C4-2B (cell line): ENCODE measurements at regions not wholly inside any gene's neighbourhood (a gene's known extent, or its start where the extent isn't known, plus 50 kb on each side); places are given as distances from the start of the nearest gene placed in this dataset.
A peak's percentile ranks its signal among the peaks of the same experiment; 100 is the strongest.

Experiments used
- ZFX ChIP-seq: fragments of 450-650 bp; IDR thresholded peaks from 2 replicates; pipeline ENCODE4 v1.6.1; 2017
- TF ChIP-seq, protein P1 (sequence below): fragments of 450-650 bp; conservative IDR thresholded peaks from 2 replicates; pipeline ENCODE4 v1.5.1; 2017; ENCODE audit warnings: mild to moderate bottlenecking

DNA sequence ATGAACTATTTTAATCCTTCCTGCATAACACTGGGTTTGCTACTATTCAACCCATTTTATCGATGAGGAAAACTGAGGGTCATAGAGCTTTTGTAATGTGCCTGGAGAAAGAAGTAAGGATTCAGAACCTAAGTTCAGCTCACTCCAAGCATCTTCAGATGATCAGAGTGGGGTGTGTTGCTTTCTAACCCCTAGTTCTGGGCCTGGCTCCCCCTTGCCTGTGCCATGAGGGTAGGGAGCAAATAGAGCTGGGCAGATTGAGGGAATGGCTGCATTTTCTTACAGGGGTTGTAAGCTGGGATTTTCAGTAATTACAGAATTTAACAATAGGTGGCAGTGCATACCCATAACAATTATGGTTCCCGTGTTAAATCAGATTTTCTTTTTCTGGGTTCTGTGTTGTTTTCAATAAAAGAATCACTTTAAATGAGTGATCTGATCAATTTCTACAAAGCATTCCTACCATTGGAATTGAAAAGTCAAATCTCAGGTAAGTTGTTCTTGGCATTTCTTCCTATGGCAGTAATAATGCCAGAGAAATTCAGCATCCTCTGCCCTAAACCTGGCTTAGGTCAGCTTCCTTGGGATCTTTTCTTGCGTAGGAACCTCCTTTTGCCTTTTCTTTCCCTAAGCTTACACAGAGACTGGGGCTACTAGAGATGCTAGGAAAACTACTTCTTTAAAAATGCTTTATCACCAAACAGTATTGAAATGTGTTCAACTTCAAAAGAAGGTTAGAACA, 103.8 kb upstream of the IL12A start:
- TF ChIP-seq, protein P1, sequence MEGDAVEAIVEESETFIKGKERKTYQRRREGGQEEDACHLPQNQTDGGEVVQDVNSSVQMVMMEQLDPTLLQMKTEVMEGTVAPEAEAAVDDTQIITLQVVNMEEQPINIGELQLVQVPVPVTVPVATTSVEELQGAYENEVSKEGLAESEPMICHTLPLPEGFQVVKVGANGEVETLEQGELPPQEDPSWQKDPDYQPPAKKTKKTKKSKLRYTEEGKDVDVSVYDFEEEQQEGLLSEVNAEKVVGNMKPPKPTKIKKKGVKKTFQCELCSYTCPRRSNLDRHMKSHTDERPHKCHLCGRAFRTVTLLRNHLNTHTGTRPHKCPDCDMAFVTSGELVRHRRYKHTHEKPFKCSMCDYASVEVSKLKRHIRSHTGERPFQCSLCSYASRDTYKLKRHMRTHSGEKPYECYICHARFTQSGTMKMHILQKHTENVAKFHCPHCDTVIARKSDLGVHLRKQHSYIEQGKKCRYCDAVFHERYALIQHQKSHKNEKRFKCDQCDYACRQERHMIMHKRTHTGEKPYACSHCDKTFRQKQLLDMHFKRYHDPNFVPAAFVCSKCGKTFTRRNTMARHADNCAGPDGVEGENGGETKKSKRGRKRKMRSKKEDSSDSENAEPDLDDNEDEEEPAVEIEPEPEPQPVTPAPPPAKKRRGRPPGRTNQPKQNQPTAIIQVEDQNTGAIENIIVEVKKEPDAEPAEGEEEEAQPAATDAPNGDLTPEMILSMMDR = peak; percentile 84
- no peak for TF ChIP-seq ZFX
